H1 (cell line): ENCODE measurements at regions not wholly inside any gene's neighbourhood (a gene's known extent, or its start where the extent isn't known, plus 50 kb on each side); places are given as distances from the start of the nearest gene placed in this dataset.
"Not testable (repeated sequence)": the region's sequence is repeated elsewhere in the genome, so short reads cannot be mapped to it uniquely, and the experiment has no call there.

ENCODE experiments used
- CTCF ChIA-PET: fragments of 300-600 bp; sonication (Branson Sonifier 250); formaldehyde crosslinking; loops from one replicate; lab custom pipeline; 2021; ENCODE audit not compliant: partially characterized antibody; lab: Charles Lee
- POLR2A ChIA-PET: fragments of 300-600 bp; sonication (Branson Sonifier 250); formaldehyde crosslinking; loops from one replicate; lab custom pipeline; 2021; ENCODE audit warnings: inconsistent platforms; ENCODE audit not compliant: partially characterized antibody; lab: Charles Lee
- DNase-seq, 2 experiments: peaks; one replicate each; pipeline versions ENCODE4 v3.0.0 to v3.0.0-alpha.2; 2010 to 2022; ENCODE audit warnings: low spot score in 2 of 2, low read depth in 1 of 2, mixed read lengths in 1 of 2
- FAIRE-seq: peaks from 2 replicates; lab custom pipeline; 2011; peaks lifted over from hg19 to GRCh38; lab: Jason Lieb, UNC
- H2AFZ ChIP-seq: 2 replicates; pipeline ENCODE4 v1.8.1; 2012; ENCODE audit warnings: low read length, inconsistent platforms
- H2AK5ac ChIP-seq: 2 replicates; pipeline ENCODE4 v1.6.1; 2013; ENCODE audit warnings: low read depth, low read length
- H2BK120ac ChIP-seq: replicated peaks from 2 replicates; pipeline ENCODE3; 2013; ENCODE audit warnings: low read depth, low read length, inconsistent platforms
- H2BK12ac ChIP-seq: 2 replicates; pipeline ENCODE4 v1.6.1; 2013; ENCODE audit warnings: low read depth, low read length
- H2BK15ac ChIP-seq: 2 replicates; pipeline ENCODE4 v1.6.1; 2013; ENCODE audit warnings: low read length
- H2BK20ac ChIP-seq: 2 replicates; pipeline ENCODE4 v1.6.1; 2013; ENCODE audit warnings: low read length
- H2BK5ac ChIP-seq: 2 replicates; pipeline ENCODE4 v1.6.1; 2013; ENCODE audit warnings: low read depth, low read length
- H3K14ac ChIP-seq: 2 replicates; pipeline ENCODE4 v1.6.1; 2013; ENCODE audit warnings: inconsistent platforms; ENCODE audit not compliant: insufficient read length
- H3K18ac ChIP-seq: 2 replicates; pipeline ENCODE4 v1.6.1; 2013; ENCODE audit warnings: low read length; ENCODE audit errors: extremely low read depth
- H3K23ac ChIP-seq: 2 replicates; pipeline ENCODE4 v1.6.1; 2013; ENCODE audit warnings: inconsistent platforms; ENCODE audit not compliant: insufficient read length
- H3K23me2 ChIP-seq: 2 replicates; pipeline ENCODE4 v1.6.1; 2013; ENCODE audit warnings: low read depth, low read length
- H3K27ac ChIP-seq: 2 replicates; pipeline ENCODE4 v1.6.1; 2011; ENCODE audit warnings: low read depth, low read length, inconsistent platforms
- H3K27me3 ChIP-seq, 4 experiments: replicated peaks in 1 of 4; 1 replicate in 1 of 4; 2 replicates in 3 of 4; pipeline versions ENCODE4 v1.6.1 to v1.8.1; 2011 to 2013; ENCODE audit warnings: low read length in 3 of 4, mild to moderate bottlenecking in 3 of 4, inconsistent platforms in 2 of 4, mixed read lengths in 2 of 4, moderate library complexity in 1 of 4; ENCODE audit not compliant: control insufficient read depth in 3 of 4, insufficient read depth in 3 of 4; ENCODE audit errors: extremely low read depth in 1 of 4
- H3K36me3 ChIP-seq, 4 experiments: 2 replicates each; pipeline versions ENCODE4 v1.6.1 to v1.8.1; 2011 to 2013; ENCODE audit warnings: mild to moderate bottlenecking in 4 of 4, low read length in 3 of 4, moderate library complexity in 2 of 4, control low read depth in 1 of 4, inconsistent platforms in 1 of 4; ENCODE audit not compliant: insufficient read depth in 4 of 4, control insufficient read depth in 2 of 4
- H3K4ac ChIP-seq: replicated peaks from 2 replicates; pipeline ENCODE3; 2013; ENCODE audit warnings: low read length, low read depth, mixed read lengths, inconsistent platforms; ENCODE audit not compliant: insufficient read length
- H3K4me1 ChIP-seq, 4 experiments: replicated peaks in 1 of 4; 1 replicate in 1 of 4; 2 replicates in 3 of 4; pipeline versions ENCODE4 v1.6.1 to v1.8.1; 2011 to 2013; ENCODE audit warnings: low read length in 3 of 4, inconsistent platforms in 2 of 4, mixed read lengths in 1 of 4; ENCODE audit not compliant: insufficient read depth in 4 of 4, control insufficient read depth in 3 of 4
- H3K4me2 ChIP-seq, 2 experiments: 2 replicates each; pipeline versions ENCODE4 v1.6.1 to v1.8.1; 2011 to 2013; ENCODE audit warnings: low read depth in 2 of 2, low read length in 2 of 2, control low read depth in 1 of 2, inconsistent platforms in 1 of 2, mild to moderate bottlenecking in 1 of 2; ENCODE audit not compliant: insufficient read depth in 1 of 2
- H3K4me3 ChIP-seq, 4 experiments: fragments of 200-600, 300-600 bp in 1 of 4; sonication (generic), shearing (Covaris generic), sonication (Bioruptor Twin) in 1 of 4; 2 replicates each; pipeline versions ENCODE4 v1.5.1 to v1.8.1; 2011 to 2016; ENCODE audit warnings: low read length in 4 of 4, low read depth in 3 of 4, control low read depth in 2 of 4, inconsistent platforms in 2 of 4, mild to moderate bottlenecking in 2 of 4, mixed read lengths in 1 of 4, moderate library complexity in 1 of 4; ENCODE audit not compliant: insufficient read depth in 2 of 4; ENCODE audit errors: extremely low read depth in 1 of 4
- H3K56ac ChIP-seq: replicated peaks from 2 replicates; pipeline ENCODE3; 2013; ENCODE audit warnings: low read depth, mild to moderate bottlenecking, mixed read lengths, low read length, inconsistent platforms; ENCODE audit not compliant: insufficient read length
- H3K79me1 ChIP-seq: 2 replicates; pipeline ENCODE4 v1.6.1; 2013; ENCODE audit warnings: low read depth, low read length, control low read depth
- H3K79me2 ChIP-seq, 2 experiments: 2 replicates each; pipeline versions ENCODE4 v1.6.1 to v1.8.1; 2012 to 2013; ENCODE audit warnings: low read length in 2 of 2, mild to moderate bottlenecking in 2 of 2, inconsistent platforms in 1 of 2; ENCODE audit not compliant: insufficient read depth in 2 of 2, control insufficient read depth in 1 of 2
- H3K9ac ChIP-seq, 4 experiments: replicated peaks in 1 of 4; 1 replicate in 1 of 4; 2 replicates in 3 of 4; pipeline versions ENCODE4 v1.6.1 to v1.8.1; 2011 to 2013; ENCODE audit warnings: low read depth in 3 of 4, low read length in 3 of 4, control low read depth in 2 of 4, mild to moderate bottlenecking in 2 of 4, moderate library complexity in 2 of 4, inconsistent platforms in 1 of 4; ENCODE audit errors: extremely low read depth in 1 of 4
- H3K9me3 ChIP-seq, 2 experiments: 2 replicates each; pipeline versions ENCODE4 v1.6.1 to v1.8.1; 2012 to 2013; ENCODE audit warnings: mild to moderate bottlenecking in 2 of 2, moderate library complexity in 2 of 2, control low read depth in 1 of 2, inconsistent platforms in 1 of 2, low read depth in 1 of 2, low read length in 1 of 2, mixed read lengths in 1 of 2; ENCODE audit not compliant: insufficient read depth in 2 of 2
- H4K20me1 ChIP-seq, 2 experiments: replicated peaks in 1 of 2; 2 replicates each; pipeline versions ENCODE3 to v1.8.1; 2011 to 2013; ENCODE audit warnings: inconsistent platforms in 2 of 2, low read length in 2 of 2, mild to moderate bottlenecking in 1 of 2; ENCODE audit not compliant: insufficient read depth in 2 of 2, control insufficient read depth in 1 of 2
- H4K5ac ChIP-seq: 2 replicates; pipeline ENCODE4 v1.6.1; 2013; ENCODE audit warnings: low read length, low read depth, mixed read lengths, inconsistent platforms; ENCODE audit not compliant: insufficient read length
- H4K8ac ChIP-seq: 2 replicates; pipeline ENCODE4 v1.8.0; 2013; ENCODE audit warnings: mild to moderate bottlenecking, moderate library complexity, low read length, inconsistent platforms; ENCODE audit not compliant: insufficient read depth; ENCODE audit errors: extremely low read depth
- H4K91ac ChIP-seq: replicated peaks from 2 replicates; pipeline ENCODE3; 2013; ENCODE audit warnings: low read length, mixed read lengths, inconsistent platforms; ENCODE audit not compliant: insufficient read length
- WGBS, 2 experiments: shearing (Covaris generic) in 1 of 2; methylation state at CpG; one replicate each; pipeline versions ENCODE4 v1.1.6 to v1.1.7; 2013 to 2015; ENCODE audit warnings: low lambda C conversion rate in 2 of 2, mixed read lengths in 2 of 2, inconsistent platforms in 1 of 2, low coverage in 1 of 2, missing lambda C conversion rate in 1 of 2; ENCODE audit not compliant: insufficient replicate concordance in 2 of 2, insufficient coverage in 1 of 2, insufficient read length in 1 of 2; ENCODE audit errors: extremely low coverage in 1 of 2, missing lambda C conversion rate in 1 of 2; 5-methylcytosine and 5-hydroxymethylcytosine counted together

GRCh38 chrX:56494923-56495322 lies 68.5 kb upstream of the UBQLN2 start:
- H2BK12ac ChIP-seq, H3K4me2 ChIP-seq, H3K14ac ChIP-seq, H3K27me3 ChIP-seq, H3K4me1 ChIP-seq, POLR2A ChIA-PET, H3K4me3 ChIP-seq, H2BK5ac ChIP-seq, H3K23me2 ChIP-seq, H2BK20ac ChIP-seq, FAIRE-seq, H3K36me3 ChIP-seq, H3K27ac ChIP-seq, H2BK120ac ChIP-seq, H4K8ac ChIP-seq, H2AK5ac ChIP-seq, DNase-seq, H3K79me2 ChIP-seq, H4K5ac ChIP-seq, H3K23ac ChIP-seq, H3K9me3 ChIP-seq, H2BK15ac ChIP-seq, H4K91ac ChIP-seq, H3K79me1 ChIP-seq, H3K56ac ChIP-seq, H3K9ac ChIP-seq, H3K18ac ChIP-seq, H4K20me1 ChIP-seq, H2AFZ ChIP-seq, H3K4ac ChIP-seq: not testable (repeated sequence)
- WGBS, 2 experiments, result 96% methylated on average over 3 of the region's 8 CpGs; no CpG with 5 or more reads in 1 of the 2 experiments
- CTCF ChIA-PET, result interaction anchor here (1.1 kb wide), 1 partner anchor 9 kb away, joined by 3 read pairs; no protein-coding TSS in a partner anchor
